ENCODE measurements at regions not wholly inside any gene's neighbourhood (a gene's known extent, or its start where the extent isn't known, plus 50 kb on each side); places are given as distances from the start of the nearest gene placed in this dataset.

- no peak for TF ChIP-seq POLR2AphosphoS5 (IDR thresholded peaks at IDR 0.05; ENCODE audit: low read depth, low read length)
- TF ChIP-seq SIN3A (IDR thresholded peaks at IDR 0.05; ENCODE audit: borderline replicate concordance, insufficient read depth, low read depth, low read length), result no peak
- no peak for TF ChIP-seq CTCF (IDR thresholded peaks at IDR 0.05)
- no peak for TF ChIP-seq REST (IDR thresholded peaks at IDR 0.05; ENCODE audit: insufficient read depth in 1 of 2, low read depth in 2 of 2, low read length in 1 of 2)
These were observed 123.5 kb downstream of the KCTD12 start for GRCh38 chr13:76762721-76763120.

All from Panc1 (cell line).